HCT116 (cell line): ENCODE measurements at regions not wholly inside any gene's neighbourhood (a gene's known extent, or its start where the extent isn't known, plus 50 kb on each side); places are given as distances from the start of the nearest gene placed in this dataset.

ENCODE experiments used
- ATAC-seq: fragments of 200-7000 bp; cut with Tn5 transposase; 2 replicates; pipeline ENCODE4 v1.9.1; 2020; ENCODE audit warnings: mild to moderate bottlenecking, moderate library complexity
- BruUV-seq: library from RNA; stranded (reverse); fragments of 400-500 nt; replicated peaks from 2 replicates; lab custom pipeline; 2021; lab: Mats Ljungman, UMichigan
- CTCF ChIA-PET: fragments of 300-600 bp; sonication (Branson Sonifier 250); formaldehyde crosslinking; loops from one replicate; lab custom pipeline; 2021; ENCODE audit warnings: antibody characterized with exemption; lab: Charles Lee
- POLR2A ChIA-PET: fragments of 300-600, 350-600 bp; sonication (Branson Sonifier 250); formaldehyde crosslinking; loops from one replicate; lab custom pipeline; 2021; ENCODE audit warnings: antibody characterized with exemption; lab: Charles Lee
- RAD21 ChIA-PET, 2 experiments: fragments of 300-600 bp; sonication (Branson Sonifier 250); formaldehyde crosslinking; loops; one replicate each; lab custom pipeline; 2023; ENCODE audit warnings: low total read pairs in 2 of 2; ENCODE audit not compliant: uncharacterized antibody in 2 of 2, unreplicated experiment in 2 of 2, low non-redundant PET in 1 of 2; lab: Charles Lee
- DNase-seq: peaks from one replicate; pipeline ENCODE4 v3.0.0-alpha.2; 2010; ENCODE audit warnings: low read depth, low spot score
- H2AFZ ChIP-seq: fragments of 200-600 bp; shearing (Covaris generic), sonication (generic); 2 replicates; pipeline ENCODE4 v1.6.1; 2017; ENCODE audit warnings: low read depth, mixed run types, mixed read lengths, antibody characterized with exemption, low read length; ENCODE audit not compliant: poor library complexity, severe bottlenecking
- H3K27ac ChIP-seq: 2 replicates; pipeline ENCODE4 v1.5.1; 2012; ENCODE audit warnings: low read depth, low read length
- H3K27me3 ChIP-seq: fragments of 200-600 bp; sonication (generic); 2 replicates; pipeline ENCODE4 v1.6.1; 2016; ENCODE audit warnings: mixed run types, low read length, mixed read lengths; ENCODE audit not compliant: insufficient read depth
- H3K36me3 ChIP-seq, 2 experiments: fragments of 200-500 bp in 1 of 2; fragments of 200-600 bp in 1 of 2; sonication (Bioruptor generic) in 1 of 2; sonication (generic) in 1 of 2; 2 replicates each; pipeline versions ENCODE4 v1.5.1 to v1.6.1; 2014 to 2016; ENCODE audit warnings: low read length in 2 of 2, inconsistent platforms in 1 of 2, mixed read lengths in 1 of 2, mixed run types in 1 of 2; ENCODE audit not compliant: insufficient read depth in 2 of 2, control insufficient read depth in 1 of 2
- H3K4me1 ChIP-seq, 2 experiments: fragments of 200-600 bp in 1 of 2; sonication (generic) in 1 of 2; 2 replicates each; pipeline versions ENCODE4 v1.5.1 to v1.6.1; 2012 to 2017; ENCODE audit warnings: low read length in 2 of 2, inconsistent platforms in 1 of 2, mild to moderate bottlenecking in 1 of 2, mixed read lengths in 1 of 2, mixed run types in 1 of 2, moderate library complexity in 1 of 2; ENCODE audit not compliant: insufficient read depth in 2 of 2, control insufficient read depth in 1 of 2
- H3K4me2 ChIP-seq: fragments of 200-600 bp; sonication (generic); 2 replicates; pipeline ENCODE4 v1.6.1; 2017; ENCODE audit warnings: mixed run types, low read length, mixed read lengths
- H3K4me3 ChIP-seq, 2 experiments: fragments of 200-600 bp in 1 of 2; sonication (generic) in 1 of 2; replicated peaks in 1 of 2; 2 replicates each; pipeline ENCODE4 v1.5.1; 2011 to 2016; ENCODE audit warnings: low read length in 2 of 2, control low read depth in 1 of 2, low read depth in 1 of 2, mild to moderate bottlenecking in 1 of 2, mixed read lengths in 1 of 2, mixed run types in 1 of 2
- H3K79me2 ChIP-seq: fragments of 200-600 bp; sonication (generic); 2 replicates; pipeline ENCODE4 v1.6.1; 2017; ENCODE audit warnings: mild to moderate bottlenecking, mixed run types, low read length, moderate library complexity, mixed read lengths; ENCODE audit not compliant: insufficient read depth
- H3K9ac ChIP-seq: fragments of 200-600 bp; sonication (generic); 2 replicates; pipeline ENCODE4 v1.6.1; 2016; ENCODE audit warnings: low read length, mixed read lengths
- H3K9me2 ChIP-seq: fragments of 200-600 bp; sonication (generic), shearing (Covaris generic); 2 replicates; pipeline ENCODE4 v1.6.1; 2017; ENCODE audit warnings: mixed run types, mild to moderate bottlenecking, moderate library complexity; ENCODE audit not compliant: insufficient read depth
- H3K9me3 ChIP-seq, 2 experiments: fragments of 200-500 bp in 1 of 2; fragments of 200-600 bp in 1 of 2; sonication (Bioruptor generic) in 1 of 2; sonication (generic) in 1 of 2; 2 replicates each; pipeline ENCODE4 v1.6.1; 2014 to 2017; ENCODE audit warnings: low read length in 2 of 2, mixed read lengths in 2 of 2, inconsistent platforms in 1 of 2, low read depth in 1 of 2, mild to moderate bottlenecking in 1 of 2, mixed run types in 1 of 2, moderate library complexity in 1 of 2; ENCODE audit not compliant: control insufficient read depth in 1 of 2, insufficient read depth in 1 of 2
- H4K20me1 ChIP-seq: fragments of 200-600 bp; sonication (generic), shearing (Covaris generic); 2 replicates; pipeline ENCODE4 v1.6.1; 2017; ENCODE audit warnings: mixed run types, mild to moderate bottlenecking, moderate library complexity; ENCODE audit not compliant: insufficient read depth
- CBX3 ChIP-seq: IDR thresholded peaks from 2 replicates; pipeline ENCODE4 v1.6.1; 2012; ENCODE audit warnings: low read depth
- CTCF ChIP-seq, 3 experiments: fragments of 200-600 bp in 1 of 3; sonication (generic) in 1 of 3; IDR thresholded peaks in 2 of 3; conservative IDR thresholded peaks in 1 of 3; 2 replicates each; pipeline ENCODE4 v1.5.1; 2012 to 2017; ENCODE audit warnings: low read depth in 2 of 3, low read length in 2 of 3, antibody characterized with exemption in 1 of 3, borderline replicate concordance in 1 of 3, control low read depth in 1 of 3, mild to moderate bottlenecking in 1 of 3, mixed read lengths in 1 of 3, mixed run types in 1 of 3, moderate library complexity in 1 of 3; ENCODE audit not compliant: insufficient read depth in 1 of 3
- EGR1 ChIP-seq: IDR thresholded peaks from 2 replicates; pipeline ENCODE4 v1.6.1; 2012; ENCODE audit warnings: low read depth
- EZH2phosphoT487 ChIP-seq: fragments of 200-600 bp; IDR thresholded peaks from 2 replicates; pipeline ENCODE4 v1.6.1; 2018; ENCODE audit warnings: antibody characterized with exemption, borderline replicate concordance
- POLR2AphosphoS5 ChIP-seq: IDR thresholded peaks from 2 replicates; pipeline ENCODE4 v1.6.1; 2011; ENCODE audit warnings: mild to moderate bottlenecking, low read depth, low read length, moderate library complexity
- REST ChIP-seq: IDR thresholded peaks from 2 replicates; pipeline ENCODE4 v1.6.1; 2012; ENCODE audit warnings: low read depth
- SP1 ChIP-seq: IDR thresholded peaks from 2 replicates; pipeline ENCODE4 v1.6.1; 2012; ENCODE audit warnings: low read depth
- TCF7L2 ChIP-seq: IDR thresholded peaks from 2 replicates; pipeline ENCODE4 v1.7.0; 2011; ENCODE audit warnings: borderline replicate concordance, inconsistent platforms; ENCODE audit not compliant: insufficient read depth, insufficient read length; ENCODE audit errors: extremely low read depth
- ZFX ChIP-seq: fragments of 450-650 bp; IDR thresholded peaks from 2 replicates; pipeline ENCODE4 v1.6.1; 2017
- intact Hi-C: fragments of 100-400 bp; cut with micrococcal nuclease; formaldehyde crosslinking; loops from 2 replicates; pipeline ENCODE4 v1.10.0; 2022

- no peaks in the 10 kb centered on the region for H3K4me1 ChIP-seq
- intact Hi-C loops, result no loop called here
- H4K20me1 ChIP-seq, result no peaks in the 10 kb centered on the region
- no peak overlapping the region for H3K4me2 ChIP-seq
- no peak overlapping the region for H3K4me3 ChIP-seq
- DNase-seq, result no peak
- POLR2A ChIA-PET, result no interaction called here
- no peaks in the 10 kb centered on the region for H3K79me2 ChIP-seq
- H3K36me3 ChIP-seq, result no peaks in the 10 kb centered on the region
- BruUV-seq, result no TSS peak
- no peak overlapping the region for H3K9ac ChIP-seq
- H3K9me2 ChIP-seq, result no peaks in the 10 kb centered on the region
- H3K9me3 ChIP-seq, result no peaks in the 10 kb centered on the region
- H3K27me3 ChIP-seq, result no peaks in the 10 kb centered on the region
- no peak overlapping the region for H2AFZ ChIP-seq
- CTCF ChIA-PET, result no interaction called here
- RAD21 ChIA-PET, result no interaction called here
- no peak overlapping the region for H3K27ac ChIP-seq
- TF ChIP-seq CTCF (IDR thresholded peaks at IDR 0.05 in 2 of 3, conservative IDR thresholded peaks at IDR 0.05 in 1 of 3; ENCODE audit: borderline replicate concordance in 1 of 3, insufficient read depth in 1 of 3, low read depth in 2 of 3, low read length in 2 of 3), result no peak
- no peak for TF ChIP-seq TCF7L2
- no peak for TF ChIP-seq REST
- TF ChIP-seq EZH2phosphoT487, result no peak
- TF ChIP-seq SP1, result no peak
- TF ChIP-seq POLR2AphosphoS5, result no peak
- no peak for TF ChIP-seq CBX3
- no peak for TF ChIP-seq EGR1
- no peak for TF ChIP-seq ZFX
- no peak for ATAC-seq
These were observed 101.4 kb upstream of the CXCR4 start for GRCh38 chr2:136219341-136219740.
